Rectal smooth muscle tissue (tissue), 1 donor: ENCODE measurements at regions not wholly inside any gene's neighbourhood (a gene's known extent, or its start where the extent isn't known, plus 50 kb on each side); places are given as distances from the start of the nearest gene placed in this dataset.

Source experiments
- H3K27ac ChIP-seq: one replicate; pipeline ENCODE4 v1.7.0; 2013; ENCODE audit warnings: low read depth, low read length, inconsistent platforms
- H3K27me3 ChIP-seq: one replicate; pipeline ENCODE4 v1.7.0; 2013; ENCODE audit warnings: low read length; ENCODE audit not compliant: control insufficient read depth, insufficient read depth
- H3K36me3 ChIP-seq: one replicate; pipeline ENCODE4 v1.7.0; 2013; ENCODE audit warnings: low read length; ENCODE audit not compliant: control insufficient read depth, insufficient read depth
- H3K4me1 ChIP-seq: one replicate; pipeline ENCODE4 v1.7.0; 2013; ENCODE audit warnings: low read length; ENCODE audit not compliant: control insufficient read depth, insufficient read depth
- H3K4me3 ChIP-seq: one replicate; pipeline ENCODE4 v1.7.0; 2013; ENCODE audit warnings: low read length
- H3K9ac ChIP-seq: one replicate; pipeline ENCODE4 v1.7.0; 2013; ENCODE audit warnings: low read length

GRCh38 chr5:89044674-89045200 is 161.8 kb upstream of the MEF2C start:
- H3K9ac ChIP-seq, result no peak overlapping the region
- H3K27ac ChIP-seq, result no peak overlapping the region
- no peaks in the 10 kb centered on the region for H3K4me1 ChIP-seq
- H3K36me3 ChIP-seq, result no peaks in the 10 kb centered on the region
- H3K27me3 ChIP-seq, result no peaks in the 10 kb centered on the region
- no peak overlapping the region for H3K4me3 ChIP-seq

- H3K4me3 ChIP-seq, result no peak overlapping the region
- H3K27ac ChIP-seq, result no peak overlapping the region
- H3K36me3 ChIP-seq, result no peaks in the 10 kb centered on the region
- no peaks in the 10 kb centered on the region for H3K27me3 ChIP-seq
- H3K4me1 ChIP-seq, result no peaks in the 10 kb centered on the region
- H3K9ac ChIP-seq, result no peak overlapping the region
Observed at GRCh38 chr5:89043676-89044075, 160.7 kb upstream of the MEF2C start.

GRCh38 chr5:89042746-89043145 is 159.8 kb upstream of the MEF2C start:
- Histone ChIP-seq H3K36me3 (no peaks in the 10 kb centered on the region), H3K27ac (no peak overlapping the region), H3K9ac (no peak overlapping the region), H3K4me1 (no peaks in the 10 kb centered on the region), H3K4me3 (no peak overlapping the region), H3K27me3 (no peaks in the 10 kb centered on the region)

- H3K36me3 ChIP-seq, result no peaks in the 10 kb centered on the region
- no peak overlapping the region for H3K27ac ChIP-seq
- no peaks in the 10 kb centered on the region for H3K27me3 ChIP-seq
- no peaks in the 10 kb centered on the region for H3K4me1 ChIP-seq
- H3K9ac ChIP-seq, result no peak overlapping the region
- H3K4me3 ChIP-seq, result no peak overlapping the region
Observed at GRCh38 chr5:89041976-89042375, 159.0 kb upstream of the MEF2C start.

GRCh38 chr5:89041249-89041779 is 158.3 kb upstream of the MEF2C start:
- no peak overlapping the region for H3K27ac ChIP-seq
- no peaks in the 10 kb centered on the region for H3K27me3 ChIP-seq
- H3K4me3 ChIP-seq, result no peak overlapping the region
- no peak overlapping the region for H3K9ac ChIP-seq
- no peaks in the 10 kb centered on the region for H3K36me3 ChIP-seq
- no peaks in the 10 kb centered on the region for H3K4me1 ChIP-seq

- H3K4me1 ChIP-seq, result no peaks in the 10 kb centered on the region
- no peak overlapping the region for H3K4me3 ChIP-seq
- H3K36me3 ChIP-seq, result no peaks in the 10 kb centered on the region
- H3K27ac ChIP-seq, result no peak overlapping the region
- H3K27me3 ChIP-seq, result no peaks in the 10 kb centered on the region
- H3K9ac ChIP-seq, result no peak overlapping the region
Observed at GRCh38 chr5:89036704-89037489, 153.9 kb upstream of the MEF2C start.

- Histone ChIP-seq H3K27me3 (no peaks in the 10 kb centered on the region), H3K27ac (no peak overlapping the region), H3K36me3 (no peaks in the 10 kb centered on the region), H3K4me3 (no peak overlapping the region), H3K4me1 (no peaks in the 10 kb centered on the region), H3K9ac (no peak overlapping the region)
Observed at GRCh38 chr5:89036166-89036565, 153.2 kb upstream of the MEF2C start.

GRCh38 chr5:89034588-89034987 is 151.6 kb upstream of the MEF2C start:
- no peak overlapping the region for H3K27ac ChIP-seq
- H3K4me1 ChIP-seq, result no peaks in the 10 kb centered on the region
- no peaks in the 10 kb centered on the region for H3K36me3 ChIP-seq
- no peak overlapping the region for H3K9ac ChIP-seq
- H3K27me3 ChIP-seq, result no peaks in the 10 kb centered on the region
- H3K4me3 ChIP-seq, result no peak overlapping the region

GRCh38 chr5:89030798-89031197 is 147.8 kb upstream of the MEF2C start:
- Histone ChIP-seq H3K27me3 (no peaks in the 10 kb centered on the region), H3K36me3 (no peaks in the 10 kb centered on the region), H3K27ac (no peak overlapping the region), H3K4me3 (no peak overlapping the region), H3K9ac (no peak overlapping the region), H3K4me1 (no peaks in the 10 kb centered on the region)

GRCh38 chr5:89028595-89029285 is 145.8 kb upstream of the MEF2C start:
- Histone ChIP-seq H3K27me3 (no peaks in the 10 kb centered on the region), H3K4me1 (no peaks in the 10 kb centered on the region), H3K27ac (no peak overlapping the region), H3K9ac (no peak overlapping the region), H3K4me3 (no peak overlapping the region), H3K36me3 (no peaks in the 10 kb centered on the region)

- Histone ChIP-seq H3K27me3 (no peaks in the 10 kb centered on the region), H3K4me3 (no peak overlapping the region), H3K27ac (no peak overlapping the region), H3K4me1 (no peaks in the 10 kb centered on the region), H3K36me3 (no peaks in the 10 kb centered on the region), H3K9ac (no peak overlapping the region)
Observed at GRCh38 chr5:89024045-89024444, 141.1 kb upstream of the MEF2C start.

GRCh38 chr5:89020926-89021610 is 138.1 kb upstream of the MEF2C start:
- Histone ChIP-seq H3K36me3 (no peaks in the 10 kb centered on the region), H3K9ac (no peak overlapping the region), H3K4me1 (no peaks in the 10 kb centered on the region), H3K4me3 (no peak overlapping the region), H3K27ac (no peak overlapping the region), H3K27me3 (no peaks in the 10 kb centered on the region)
